C4-2B (cell line): ENCODE measurements at regions not wholly inside any gene's neighbourhood (a gene's known extent, or its start where the extent isn't known, plus 50 kb on each side); places are given as distances from the start of the nearest gene placed in this dataset.

Experiments
- ZFX ChIP-seq: fragments of 450-650 bp; IDR thresholded peaks from 2 replicates; pipeline ENCODE4 v1.6.1; 2017
- TF ChIP-seq, protein P1 (sequence below): fragments of 450-650 bp; conservative IDR thresholded peaks from 2 replicates; pipeline ENCODE4 v1.5.1; 2017; ENCODE audit warnings: mild to moderate bottlenecking

- TF ChIP-seq, protein P1, sequence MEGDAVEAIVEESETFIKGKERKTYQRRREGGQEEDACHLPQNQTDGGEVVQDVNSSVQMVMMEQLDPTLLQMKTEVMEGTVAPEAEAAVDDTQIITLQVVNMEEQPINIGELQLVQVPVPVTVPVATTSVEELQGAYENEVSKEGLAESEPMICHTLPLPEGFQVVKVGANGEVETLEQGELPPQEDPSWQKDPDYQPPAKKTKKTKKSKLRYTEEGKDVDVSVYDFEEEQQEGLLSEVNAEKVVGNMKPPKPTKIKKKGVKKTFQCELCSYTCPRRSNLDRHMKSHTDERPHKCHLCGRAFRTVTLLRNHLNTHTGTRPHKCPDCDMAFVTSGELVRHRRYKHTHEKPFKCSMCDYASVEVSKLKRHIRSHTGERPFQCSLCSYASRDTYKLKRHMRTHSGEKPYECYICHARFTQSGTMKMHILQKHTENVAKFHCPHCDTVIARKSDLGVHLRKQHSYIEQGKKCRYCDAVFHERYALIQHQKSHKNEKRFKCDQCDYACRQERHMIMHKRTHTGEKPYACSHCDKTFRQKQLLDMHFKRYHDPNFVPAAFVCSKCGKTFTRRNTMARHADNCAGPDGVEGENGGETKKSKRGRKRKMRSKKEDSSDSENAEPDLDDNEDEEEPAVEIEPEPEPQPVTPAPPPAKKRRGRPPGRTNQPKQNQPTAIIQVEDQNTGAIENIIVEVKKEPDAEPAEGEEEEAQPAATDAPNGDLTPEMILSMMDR, result no peak
- TF ChIP-seq ZFX, result no peak
These were observed 393.5 kb upstream of the GRIA3 start for GRCh38 chrX:122790376-122791095.
